ENCODE measurements at regions not wholly inside any gene's neighbourhood (a gene's known extent, or its start where the extent isn't known, plus 50 kb on each side); places are given as distances from the start of the nearest gene placed in this dataset.

DNA sequence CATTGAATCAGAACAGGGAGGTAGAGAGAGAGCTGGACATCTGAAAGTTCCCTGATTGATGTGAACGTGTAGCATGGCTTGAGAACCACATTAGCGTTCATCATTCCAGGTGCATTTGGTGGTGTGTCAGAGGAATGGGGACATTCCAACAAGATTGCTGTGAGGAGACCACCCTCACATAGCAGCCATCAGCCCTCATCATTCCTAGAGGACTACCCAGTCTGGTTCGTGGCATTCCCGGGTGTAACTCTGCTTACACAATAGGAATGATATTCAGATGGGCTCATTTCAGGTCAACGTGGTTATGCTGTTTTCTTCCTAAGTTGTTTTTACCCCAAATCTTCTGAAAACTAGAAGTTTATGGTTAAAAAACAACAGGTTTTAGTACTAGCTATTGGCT, 62.2 kb upstream of the KLHL31 start:
- peak overlapping the region in 1 of 4 experiments; percentile 22; a peak in 1 of 7 replicates for H3K9ac ChIP-seq (replicated peaks in 1 of 4; ENCODE audit: extremely low read depth in 1 of 4, low read depth in 3 of 4, low read length in 3 of 4)
- WGBS, 2 experiments (ENCODE audit: extremely low coverage in 1 of 2, insufficient coverage in 1 of 2, insufficient read length in 1 of 2, insufficient replicate concordance in 2 of 2, low coverage in 1 of 2, low lambda C conversion rate in 2 of 2, missing lambda C conversion rate in 1 of 2): 87% methylated on average over 5 of the region's 5 CpGs; no CpG with 5 or more reads in 1 of the 2 experiments
- no peak overlapping the region for H2BK12ac ChIP-seq (ENCODE audit: low read depth, low read length)
- no peak overlapping the region for H3K56ac ChIP-seq (replicated peaks; ENCODE audit: insufficient read length, low read depth, low read length)
- TF ChIP-seq SP2 (IDR thresholded peaks at IDR 0.05; ENCODE audit: low read length) (no peak), SIRT6 (IDR thresholded peaks at IDR 0.05; ENCODE audit: low read length) (no peak), BRCA1 (IDR thresholded peaks at IDR 0.05; ENCODE audit: low read depth, low read length) (no peak)
- TF ChIP-seq, protein P1, sequence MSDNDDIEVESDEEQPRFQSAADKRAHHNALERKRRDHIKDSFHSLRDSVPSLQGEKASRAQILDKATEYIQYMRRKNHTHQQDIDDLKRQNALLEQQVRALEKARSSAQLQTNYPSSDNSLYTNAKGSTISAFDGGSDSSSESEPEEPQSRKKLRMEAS (IDR thresholded peaks at IDR 0.05): no peak
- no peak overlapping the region for H2AFZ ChIP-seq (ENCODE audit: low read length)
- no peaks in the 10 kb centered on the region for H3K23me2 ChIP-seq (ENCODE audit: low read depth, low read length)
- no peaks in the 10 kb centered on the region for H4K20me1 ChIP-seq (replicated peaks in 1 of 2; ENCODE audit: control insufficient read depth in 1 of 2, insufficient read depth in 2 of 2, low read length in 2 of 2)
- H2BK120ac ChIP-seq (replicated peaks; ENCODE audit: low read depth, low read length): no peak overlapping the region
- H3K14ac ChIP-seq (ENCODE audit: insufficient read length): no peak overlapping the region
- H4K8ac ChIP-seq (ENCODE audit: extremely low read depth, insufficient read depth, low read length): no peak overlapping the region
- no peak overlapping the region for H3K4me2 ChIP-seq (ENCODE audit: insufficient read depth in 1 of 2, low read depth in 2 of 2, low read length in 2 of 2)
- no peaks in the 10 kb centered on the region for H3K9me3 ChIP-seq (ENCODE audit: insufficient read depth in 2 of 2, low read depth in 1 of 2, low read length in 1 of 2)
- H3K4me3 ChIP-seq (ENCODE audit: extremely low read depth in 1 of 4, insufficient read depth in 2 of 4, low read depth in 3 of 4, low read length in 4 of 4): no peak overlapping the region
- CTCF ChIA-PET (ENCODE audit: partially characterized antibody): interaction anchor here (0.7 to 14.2 kb wide), 39 partner anchors 9 to 573 kb away, joined by 3 to 197 read pairs (median 5); partner anchors contain the start of gene GCLC
- H3K79me1 ChIP-seq (ENCODE audit: low read depth, low read length): no peaks in the 10 kb centered on the region
- peaks cover 0 to 3% (median 3%) of the 10 kb centered on the region in 4 experiments; a peak in 3 of 7 replicates for H3K4me1 ChIP-seq (replicated peaks in 1 of 4; ENCODE audit: control insufficient read depth in 3 of 4, insufficient read depth in 4 of 4, low read length in 3 of 4)
- FAIRE-seq (no peak), DNase-seq (ENCODE audit: low read depth in 1 of 2, low spot score in 2 of 2) (no peak)
- H2BK15ac ChIP-seq (ENCODE audit: low read length): peak overlapping the region; percentile 19; the same call in 1 of the 2 replicates
- no peaks in the 10 kb centered on the region for H3K36me3 ChIP-seq (ENCODE audit: control insufficient read depth in 2 of 4, insufficient read depth in 4 of 4, low read length in 3 of 4)
- no peak overlapping the region for H4K91ac ChIP-seq (replicated peaks; ENCODE audit: insufficient read length, low read length)
- H3K27me3 ChIP-seq (replicated peaks in 1 of 4; ENCODE audit: control insufficient read depth in 3 of 4, extremely low read depth in 1 of 4, insufficient read depth in 3 of 4, low read length in 3 of 4): no peaks in the 10 kb centered on the region
- H3K23ac ChIP-seq (ENCODE audit: insufficient read length): no peak overlapping the region
- no peak overlapping the region for H4K5ac ChIP-seq (ENCODE audit: insufficient read length, low read depth, low read length)
- H2BK5ac ChIP-seq (ENCODE audit: low read depth, low read length): no peak overlapping the region
- no peak overlapping the region for H2BK20ac ChIP-seq (ENCODE audit: low read length)
- no peak overlapping the region for H3K4ac ChIP-seq (replicated peaks; ENCODE audit: insufficient read length, low read depth, low read length)
- no peak overlapping the region for H3K27ac ChIP-seq (ENCODE audit: low read depth, low read length)
- POLR2A ChIA-PET (ENCODE audit: partially characterized antibody): interaction anchor here (0.8 kb wide), 1 partner anchor 234 kb away, joined by 3 read pairs; no protein-coding TSS in a partner anchor
- H3K79me2 ChIP-seq (ENCODE audit: control insufficient read depth in 1 of 2, insufficient read depth in 2 of 2, low read length in 2 of 2): no peaks in the 10 kb centered on the region
- H2AK5ac ChIP-seq (ENCODE audit: low read depth, low read length): no peak overlapping the region
- H3K18ac ChIP-seq (ENCODE audit: extremely low read depth, low read length): no peak overlapping the region
